ENCODE measurements at regions not wholly inside any gene's neighbourhood (a gene's known extent, or its start where the extent isn't known, plus 50 kb on each side); places are given as distances from the start of the nearest gene placed in this dataset.

- TF ChIP-seq YY1 (IDR thresholded peaks at IDR 0.05; ENCODE audit: insufficient read depth, insufficient read length) (no peak), ZNF274 (IDR thresholded peaks at IDR 0.05; ENCODE audit: low read depth, low read length) (no peak), SUZ12 (IDR thresholded peaks at IDR 0.05; ENCODE audit: extremely low read depth, insufficient read depth, insufficient read length) (no peak)
Observed at GRCh38 chr20:55139173-55139765, 663.9 kb downstream of the DOK5 start.
